Activated T-cell treated with anti-CD3 and anti-CD28 coated beads, Interleukin-2, amount 50 U/mL, for 72 hours (primary cell): ENCODE measurements at regions not wholly inside any gene's neighbourhood (a gene's known extent, or its start where the extent isn't known, plus 50 kb on each side); places are given as distances from the start of the nearest gene placed in this dataset.

Experiments used
- ATAC-seq, 2 donors: fragments of 150-1000 bp; cut with Tn5 transposase; replicated peaks in 1 of 2; 2 replicates each; pipeline ENCODE4 v1.10.0; 2021; ENCODE audit warnings: moderate library complexity in 2 of 2, mild to moderate bottlenecking in 1 of 2
- DNase-seq, 2 donors: peaks; one replicate each; pipeline ENCODE4 v3.0.0; 2021 to 2022; ENCODE audit warnings: mixed read lengths in 1 of 2
- H3K27ac Mint-ChIP-seq: one replicate; pipeline ENCODE4 v1.8.0; 2022; ENCODE audit warnings: mild to moderate bottlenecking, moderate library complexity, mixed read lengths
- H3K27me3 Mint-ChIP-seq: one replicate; pipeline ENCODE4 v1.8.0; 2022; ENCODE audit warnings: low read depth, mixed read lengths
- H3K36me3 Mint-ChIP-seq, 2 donors: one replicate each; pipeline ENCODE4 v1.8.0; 2022; ENCODE audit warnings: mixed read lengths in 2 of 2, mild to moderate bottlenecking in 1 of 2; ENCODE audit not compliant: insufficient read depth in 2 of 2
- H3K4me1 Mint-ChIP-seq: one replicate; pipeline ENCODE4 v1.8.0; 2022; ENCODE audit warnings: low read depth, mixed read lengths
- H3K4me3 Mint-ChIP-seq, 2 donors: one replicate each; pipeline ENCODE4 v1.8.0; 2022; ENCODE audit warnings: mild to moderate bottlenecking in 2 of 2, mixed read lengths in 2 of 2, moderate library complexity in 2 of 2
- H3K9me3 Mint-ChIP-seq, 2 donors: one replicate each; pipeline ENCODE4 v1.8.0; 2022; ENCODE audit warnings: mixed read lengths in 2 of 2

DNA sequence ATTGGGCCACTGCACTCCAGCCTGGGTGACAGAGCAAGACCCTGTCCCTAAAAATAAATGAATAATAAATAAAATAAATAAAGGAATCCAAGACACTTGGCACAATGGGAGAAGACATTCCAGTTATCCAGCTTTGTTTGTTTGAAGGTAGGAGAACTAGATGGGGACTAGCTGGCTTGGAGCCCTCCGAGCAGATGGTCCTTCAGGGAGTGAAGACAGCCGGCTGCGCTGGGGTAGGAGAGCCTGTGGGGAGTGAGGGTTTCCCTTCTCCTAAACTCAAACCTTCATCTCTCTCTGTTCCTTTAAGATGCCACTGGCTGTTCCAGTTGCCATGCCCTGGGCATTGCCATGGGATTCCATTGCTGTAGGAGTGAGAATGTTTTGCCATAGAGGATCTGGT, 120.6 kb downstream of the NAV1 start:
- H3K27ac Mint-ChIP-seq = no peak overlapping the region
- no peaks in the 10 kb centered on the region for H3K4me1 Mint-ChIP-seq
- no peak overlapping the region for H3K4me3 Mint-ChIP-seq
- no peaks in the 10 kb centered on the region for H3K36me3 Mint-ChIP-seq
- H3K27me3 Mint-ChIP-seq = peaks cover 7% of the 10 kb centered on the region
- ATAC-seq = no peak
- no peaks in the 10 kb centered on the region for H3K9me3 Mint-ChIP-seq
- no peak for DNase-seq

DNA sequence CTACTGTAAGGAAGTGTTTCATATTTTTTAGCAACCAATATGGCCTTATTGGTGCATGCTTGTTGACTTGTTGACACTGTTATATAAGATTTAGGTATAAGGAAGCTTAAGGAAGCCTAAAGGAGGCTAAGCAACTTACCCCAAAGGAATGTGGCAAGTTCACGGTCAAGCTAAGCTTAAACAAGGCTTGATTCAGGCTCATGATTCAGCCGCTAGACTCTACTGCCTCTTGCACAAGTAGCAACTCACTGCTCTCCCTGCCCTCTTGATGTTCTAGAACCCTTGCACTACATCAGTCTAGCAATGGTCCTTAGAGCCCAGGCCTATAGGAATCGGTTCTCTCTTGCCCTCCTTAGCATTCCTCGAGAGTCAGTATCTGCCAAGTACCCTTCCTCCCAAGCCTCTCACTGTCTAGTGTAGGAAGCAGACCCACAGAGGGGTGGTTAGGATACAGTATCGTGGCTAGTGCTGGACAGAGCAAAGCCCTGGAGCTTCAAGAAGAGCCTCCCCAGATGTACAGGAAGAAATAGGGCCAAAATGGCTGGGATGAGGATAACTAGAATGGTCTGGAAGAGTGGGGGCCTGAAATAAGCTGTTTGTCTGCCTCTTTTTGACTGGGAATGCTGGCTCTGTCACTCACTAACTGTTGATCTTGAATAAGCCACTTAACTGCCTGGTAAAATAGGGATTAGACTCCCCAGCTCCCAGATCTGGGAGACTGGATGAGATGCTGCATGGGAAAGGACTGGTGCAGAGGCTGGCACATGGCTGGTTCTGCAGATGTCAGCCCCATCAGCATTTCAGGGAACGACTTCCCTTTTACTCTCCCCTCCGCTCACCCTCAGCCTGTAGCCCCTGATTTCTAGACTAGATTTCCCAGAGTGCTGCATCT, 122.2 kb downstream of the NAV1 start:
- Mint-ChIP-seq H3K27me3 (peaks cover 7% of the 10 kb centered on the region), H3K4me1 (no peaks in the 10 kb centered on the region), H3K4me3 (no peak overlapping the region), H3K36me3 (no peaks in the 10 kb centered on the region), H3K27ac (no peak overlapping the region), H3K9me3 (no peaks in the 10 kb centered on the region)
- ATAC-seq (no peak), DNase-seq (no peak)

- Mint-ChIP-seq H3K4me3 (no peak overlapping the region), H3K4me1 (no peaks in the 10 kb centered on the region), H3K9me3 (no peaks in the 10 kb centered on the region), H3K27me3 (peaks cover 7% of the 10 kb centered on the region), H3K36me3 (no peaks in the 10 kb centered on the region), H3K27ac (no peak overlapping the region)
- DNase-seq = no peak
- no peak for ATAC-seq
These were observed 123.0 kb downstream of the NAV1 start for GRCh38 chr1:201661823-201662359.

DNA sequence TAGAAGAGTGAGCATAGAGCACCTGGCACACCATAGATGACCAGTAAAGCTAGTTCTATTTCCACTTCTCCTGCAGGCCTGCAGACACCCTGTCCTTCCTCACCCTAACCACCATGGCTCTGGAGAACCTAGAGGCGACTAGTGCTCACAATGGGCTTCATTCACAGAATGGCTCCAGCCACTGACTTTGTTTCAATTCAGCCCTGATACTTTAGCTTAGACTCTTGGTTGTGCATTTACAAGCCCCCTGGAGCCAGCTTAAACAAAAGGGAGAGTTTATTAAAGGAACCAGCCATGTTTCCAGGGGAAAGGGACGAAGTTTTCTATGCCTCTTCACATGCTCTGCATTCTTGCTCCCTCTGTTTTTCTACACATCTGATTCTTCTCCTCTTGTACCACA, 123.7 kb downstream of the NAV1 start:
- no peak for ATAC-seq
- no peaks in the 10 kb centered on the region for H3K36me3 Mint-ChIP-seq
- H3K27me3 Mint-ChIP-seq = peaks cover 7% of the 10 kb centered on the region
- H3K27ac Mint-ChIP-seq = no peak overlapping the region
- no peaks in the 10 kb centered on the region for H3K9me3 Mint-ChIP-seq
- DNase-seq = no peak
- no peaks in the 10 kb centered on the region for H3K4me1 Mint-ChIP-seq
- no peak overlapping the region for H3K4me3 Mint-ChIP-seq

DNA sequence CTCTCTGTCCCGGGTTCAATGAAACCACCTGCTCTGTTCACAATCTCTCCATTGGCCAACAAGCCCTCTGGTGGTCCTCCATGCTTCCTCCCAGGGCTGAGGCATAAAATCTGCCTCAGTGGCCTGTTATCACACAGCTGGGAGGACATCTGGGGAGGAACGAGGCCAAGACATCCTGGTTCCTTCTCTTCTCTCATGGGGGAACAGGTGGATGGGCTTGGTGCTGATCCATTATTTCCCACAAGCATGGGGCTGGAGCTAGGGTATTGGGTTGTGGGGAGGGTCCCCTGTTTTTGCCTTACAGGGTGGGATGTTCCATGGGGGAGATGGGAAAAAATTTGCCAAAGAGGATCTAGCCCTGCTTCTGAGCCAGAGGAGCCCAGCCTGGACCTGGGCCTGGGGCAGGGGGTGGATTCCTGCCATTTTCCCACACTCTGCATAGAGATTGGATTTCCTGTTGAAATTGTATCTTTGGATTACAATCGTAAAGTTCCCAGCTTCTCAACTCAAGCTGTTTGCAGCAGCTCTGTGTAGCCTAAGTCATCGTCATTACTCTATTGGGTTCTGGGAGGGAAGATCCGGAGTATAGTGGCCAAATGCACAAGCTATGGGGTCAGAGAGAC, 124.7 kb downstream of the NAV1 start:
- Mint-ChIP-seq H3K36me3 (no peaks in the 10 kb centered on the region), H3K27ac (no peak overlapping the region), H3K4me3 (no peak overlapping the region), H3K4me1 (no peaks in the 10 kb centered on the region), H3K9me3 (no peaks in the 10 kb centered on the region), H3K27me3 (peaks cover under 1% of the 10 kb centered on the region)
- ATAC-seq (no peak), DNase-seq (no peak)

- Mint-ChIP-seq H3K36me3 (no peaks in the 10 kb centered on the region), H3K27ac (no peak overlapping the region), H3K27me3 (no peaks in the 10 kb centered on the region), H3K4me3 (no peak overlapping the region), H3K4me1 (no peaks in the 10 kb centered on the region), H3K9me3 (no peaks in the 10 kb centered on the region)
- no peak for DNase-seq
- ATAC-seq = no peak
These were observed 126.1 kb downstream of the NAV1 start for GRCh38 chr1:201665036-201665435.

GRCh38 chr1:201666102-201666501, 127.2 kb downstream of the NAV1 start:
- Mint-ChIP-seq H3K27ac (no peak overlapping the region), H3K27me3 (no peaks in the 10 kb centered on the region), H3K36me3 (no peaks in the 10 kb centered on the region), H3K4me1 (no peaks in the 10 kb centered on the region), H3K9me3 (no peaks in the 10 kb centered on the region), H3K4me3 (no peak overlapping the region)
- DNase-seq (no peak), ATAC-seq (no peak)

DNA sequence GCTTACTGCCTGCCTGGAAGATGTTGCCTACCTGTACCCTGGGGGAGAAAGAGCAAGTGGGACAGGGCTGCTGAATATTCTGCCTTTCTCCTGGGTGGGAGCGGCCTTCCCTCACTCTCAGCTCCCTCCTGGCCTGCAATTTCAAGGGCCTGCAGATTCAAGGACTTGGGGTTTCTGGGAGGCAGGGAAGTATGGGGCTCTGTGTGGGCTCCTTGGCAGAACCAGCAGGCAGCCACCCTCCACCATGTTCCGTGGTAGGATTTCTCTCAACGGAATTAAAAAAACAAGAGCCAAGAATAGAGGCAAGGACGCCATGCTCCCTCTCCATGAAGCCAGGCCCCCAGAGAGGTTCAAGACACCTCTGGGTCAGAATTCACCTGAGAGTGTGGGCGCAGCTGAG, 127.7 kb downstream of the NAV1 start:
- Mint-ChIP-seq H3K4me3 (no peak overlapping the region), H3K27ac (no peak overlapping the region)

GRCh38 chr1:201667479-201667878, 128.6 kb downstream of the NAV1 start:
- no peak for DNase-seq
- no peaks in the 10 kb centered on the region for H3K36me3 Mint-ChIP-seq
- H3K9me3 Mint-ChIP-seq = no peaks in the 10 kb centered on the region
- no peak overlapping the region for H3K27ac Mint-ChIP-seq
- H3K4me3 Mint-ChIP-seq = no peak overlapping the region
- no peaks in the 10 kb centered on the region for H3K4me1 Mint-ChIP-seq
- ATAC-seq = no peak
- H3K27me3 Mint-ChIP-seq = no peaks in the 10 kb centered on the region

More for the DNA sequence above, 127.7 kb downstream of the NAV1 start:
- no peaks in the 10 kb centered on the region for H3K36me3 Mint-ChIP-seq
- no peaks in the 10 kb centered on the region for H3K4me1 Mint-ChIP-seq
- no peaks in the 10 kb centered on the region for H3K27me3 Mint-ChIP-seq
- DNase-seq (no peak), ATAC-seq (no peak)
- H3K9me3 Mint-ChIP-seq = no peaks in the 10 kb centered on the region

- H3K27ac Mint-ChIP-seq = no peak overlapping the region
- no peaks in the 10 kb centered on the region for H3K4me1 Mint-ChIP-seq
- H3K4me3 Mint-ChIP-seq = no peak overlapping the region
- H3K27me3 Mint-ChIP-seq = no peaks in the 10 kb centered on the region
- ATAC-seq (no peak), DNase-seq (no peak)
- no peaks in the 10 kb centered on the region for H3K36me3 Mint-ChIP-seq
- H3K9me3 Mint-ChIP-seq = no peaks in the 10 kb centered on the region
These were observed 131.6 kb downstream of the NAV1 start for GRCh38 chr1:201670517-201670916.

DNA sequence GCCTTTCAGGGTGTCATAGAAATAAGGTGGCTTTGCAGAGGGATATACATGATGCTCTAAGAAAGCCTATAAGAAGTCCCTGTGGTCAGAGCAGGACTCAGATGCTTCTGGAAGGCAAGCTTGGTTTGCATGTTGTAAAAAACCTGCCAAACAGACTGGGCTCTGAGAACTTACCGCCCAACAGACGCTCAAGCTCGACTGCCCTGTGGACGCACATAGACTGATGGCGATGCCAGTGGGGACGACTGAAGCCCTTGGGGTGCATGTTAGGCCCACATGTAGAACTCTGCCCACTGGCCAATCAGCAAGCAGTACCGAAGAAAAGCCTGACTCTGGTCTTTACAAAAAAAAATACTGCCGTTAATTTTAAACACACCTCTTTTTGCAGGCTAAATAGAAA, 133.8 kb downstream of the NAV1 start:
- no peaks in the 10 kb centered on the region for H3K27me3 Mint-ChIP-seq
- no peaks in the 10 kb centered on the region for H3K9me3 Mint-ChIP-seq
- H3K4me1 Mint-ChIP-seq = no peaks in the 10 kb centered on the region
- H3K36me3 Mint-ChIP-seq = no peaks in the 10 kb centered on the region
- H3K27ac Mint-ChIP-seq = no peak overlapping the region
- ATAC-seq = no peak
- no peak overlapping the region for H3K4me3 Mint-ChIP-seq
- DNase-seq = no peak

DNA sequence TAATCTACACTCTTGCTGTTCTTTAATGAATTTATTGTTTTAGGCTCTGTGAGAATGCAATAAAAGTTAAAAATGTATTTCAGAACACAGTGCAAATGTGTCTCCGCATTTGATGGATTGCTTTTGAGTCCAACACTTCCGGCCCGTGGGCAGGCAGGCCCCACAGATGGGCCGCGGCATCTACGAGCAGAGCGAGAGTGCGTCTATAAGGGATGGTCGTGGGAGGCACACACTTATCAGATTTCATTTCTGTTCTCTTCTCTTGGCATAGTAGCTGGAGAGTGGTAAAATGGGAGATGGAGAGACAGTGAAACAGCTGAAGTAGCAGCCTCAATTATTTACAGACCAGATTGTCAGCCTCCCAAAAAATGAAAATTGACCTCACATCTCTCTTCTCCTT, 134.2 kb downstream of the NAV1 start:
- Mint-ChIP-seq H3K27ac (no peak overlapping the region), H3K4me1 (no peaks in the 10 kb centered on the region), H3K9me3 (no peaks in the 10 kb centered on the region), H3K36me3 (no peaks in the 10 kb centered on the region), H3K4me3 (no peak overlapping the region), H3K27me3 (no peaks in the 10 kb centered on the region)
- ATAC-seq (no peak), DNase-seq (no peak)

GRCh38 chr1:201673915-201674314, 135.0 kb downstream of the NAV1 start:
- Mint-ChIP-seq H3K27ac (no peak overlapping the region), H3K9me3 (no peaks in the 10 kb centered on the region), H3K4me3 (no peak overlapping the region), H3K4me1 (no peaks in the 10 kb centered on the region), H3K36me3 (no peaks in the 10 kb centered on the region), H3K27me3 (no peaks in the 10 kb centered on the region)
- ATAC-seq = no peak
- DNase-seq = no peak
